ENCODE measurements at regions not wholly inside any gene's neighbourhood (a gene's known extent, or its start where the extent isn't known, plus 50 kb on each side); places are given as distances from the start of the nearest gene placed in this dataset.
"Not testable (repeated sequence)": the region's sequence is repeated elsewhere in the genome, so short reads cannot be mapped to it uniquely, and the experiment has no call there.

GRCh38 chr9:30329431-30329830 is 2055.0 kb upstream of the ACO1 start:
- no peak for DNase-seq (ENCODE audit: low read depth in 2 of 3, low spot score in 1 of 3)

GRCh38 chr9:30348904-30349303 is 2035.5 kb upstream of the ACO1 start:
- DNase-seq (ENCODE audit: low read depth in 2 of 3, low spot score in 1 of 3): no peak

- DNase-seq (ENCODE audit: low read depth in 2 of 3, low spot score in 1 of 3): no peak
These were observed 2034.6 kb upstream of the ACO1 start for GRCh38 chr9:30349526-30350513.

- DNase-seq (ENCODE audit: low read depth in 2 of 3, low spot score in 1 of 3): no peak
These were observed 2028.2 kb upstream of the ACO1 start for GRCh38 chr9:30356221-30356620.

- no peak for DNase-seq (ENCODE audit: low read depth in 2 of 3, low spot score in 1 of 3)
These were observed 2022.1 kb upstream of the ACO1 start for GRCh38 chr9:30362373-30362772.

- DNase-seq (ENCODE audit: low read depth in 2 of 3, low spot score in 1 of 3): not testable (repeated sequence)
These were observed 2018.3 kb upstream of the ACO1 start for GRCh38 chr9:30366140-30366539.

GRCh38 chr9:30382271-30382670 is 2002.2 kb upstream of the ACO1 start:
- no peak for DNase-seq (ENCODE audit: low read depth in 2 of 3, low spot score in 1 of 3)

GRCh38 chr9:30410273-30410672 is 1974.2 kb upstream of the ACO1 start:
- no peak for DNase-seq (ENCODE audit: low read depth in 2 of 3, low spot score in 1 of 3)

- DNase-seq (ENCODE audit: low read depth in 2 of 3, low spot score in 1 of 3): no peak
These were observed 1972.9 kb upstream of the ACO1 start for GRCh38 chr9:30411571-30411970.

GRCh38 chr9:30459156-30459555 is 1925.3 kb upstream of the ACO1 start:
- DNase-seq (ENCODE audit: low read depth in 2 of 3, low spot score in 1 of 3): no peak

- DNase-seq (ENCODE audit: low read depth in 2 of 3, low spot score in 1 of 3): no peak
These were observed 1907.6 kb upstream of the ACO1 start for GRCh38 chr9:30476826-30477225.

GRCh38 chr9:30478684-30479083 is 1905.8 kb upstream of the ACO1 start:
- DNase-seq (ENCODE audit: low read depth in 2 of 3, low spot score in 1 of 3): no peak

GRCh38 chr9:30482499-30482898 is 1901.9 kb upstream of the ACO1 start:
- no peak for DNase-seq (ENCODE audit: low read depth in 2 of 3, low spot score in 1 of 3)

- DNase-seq (ENCODE audit: low read depth in 2 of 3, low spot score in 1 of 3): no peak
These were observed 1899.8 kb upstream of the ACO1 start for GRCh38 chr9:30484690-30485089.

GRCh38 chr9:30504502-30504905 is 1879.9 kb upstream of the ACO1 start:
- DNase-seq (ENCODE audit: low read depth in 2 of 3, low spot score in 1 of 3): no peak

GRCh38 chr9:30505311-30505710 is 1879.1 kb upstream of the ACO1 start:
- DNase-seq (ENCODE audit: low read depth in 2 of 3, low spot score in 1 of 3): no peak

- no peak for DNase-seq (ENCODE audit: low read depth in 2 of 3, low spot score in 1 of 3)
These were observed 1877.7 kb upstream of the ACO1 start for GRCh38 chr9:30506749-30507148.

- DNase-seq (ENCODE audit: low read depth in 2 of 3, low spot score in 1 of 3): no peak
These were observed 1877.3 kb upstream of the ACO1 start for GRCh38 chr9:30507166-30507565.

- DNase-seq (ENCODE audit: low read depth in 2 of 3, low spot score in 1 of 3): no peak
These were observed 1872.8 kb upstream of the ACO1 start for GRCh38 chr9:30511666-30512065.

GRCh38 chr9:30519166-30519565 is 1865.3 kb upstream of the ACO1 start:
- no peak for DNase-seq (ENCODE audit: low read depth in 2 of 3, low spot score in 1 of 3)

- DNase-seq (ENCODE audit: low read depth in 2 of 3, low spot score in 1 of 3): no peak
These were observed 1864.7 kb upstream of the ACO1 start for GRCh38 chr9:30519756-30520155.

- DNase-seq (ENCODE audit: low read depth in 2 of 3, low spot score in 1 of 3): no peak
These were observed 1862.4 kb upstream of the ACO1 start for GRCh38 chr9:30522061-30522460.

GRCh38 chr9:30522486-30522885 is 1862.0 kb upstream of the ACO1 start:
- DNase-seq (ENCODE audit: low read depth in 2 of 3, low spot score in 1 of 3): no peak
